Astrocyte of the cerebellum (primary cell): ENCODE measurements at regions not wholly inside any gene's neighbourhood (a gene's known extent, or its start where the extent isn't known, plus 50 kb on each side); places are given as distances from the start of the nearest gene placed in this dataset.

Experiments
- DNase-seq: peaks from one replicate; pipeline ENCODE4 v3.0.0-alpha.2; 2011; ENCODE audit warnings: low read depth
- H3K4me3 ChIP-seq: 2 replicates; pipeline ENCODE4 v1.5.1; 2011; ENCODE audit warnings: mild to moderate bottlenecking, low read depth, low read length, moderate library complexity
- in situ Hi-C: cut with HindIII; loops from 2 replicates; pipeline ENCODE4 v1.10.0; 2017; ENCODE audit warnings: low sequenced_read_pairs
- TF ChIP-seq, protein P1 (sequence below): IDR thresholded peaks from 2 replicates; pipeline ENCODE4 v1.5.1; 2012; ENCODE audit warnings: low read length, low read depth, moderate library complexity, mild to moderate bottlenecking; ENCODE audit errors: missing control alignments

DNA sequence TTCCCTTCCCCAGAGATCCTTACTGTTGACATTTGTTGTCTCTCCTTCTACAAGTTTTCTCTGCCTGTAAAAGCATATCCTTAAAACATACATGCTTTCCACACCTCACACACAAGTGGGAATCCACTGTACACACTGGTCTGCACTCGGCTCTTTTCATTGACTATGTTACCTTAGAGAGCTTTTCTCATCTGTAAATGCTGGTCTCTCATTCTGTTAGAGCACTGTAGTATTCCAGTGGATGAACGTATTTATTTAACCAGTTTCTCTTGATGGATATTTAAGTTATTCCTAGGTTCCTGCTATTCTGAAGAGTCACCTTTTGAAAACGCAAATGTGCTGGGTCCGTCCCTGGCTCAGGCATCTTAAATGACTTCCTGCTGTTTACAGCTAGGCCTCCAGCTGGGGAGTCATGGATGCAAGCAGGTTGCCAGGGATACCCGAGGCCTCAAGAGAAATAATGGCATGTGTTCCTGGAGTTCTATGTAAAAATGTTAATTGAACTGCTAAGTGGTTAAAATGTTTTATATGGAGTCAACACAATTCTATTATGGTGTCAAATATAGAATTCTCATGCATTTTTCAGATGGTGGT, 61.1 kb upstream of the TGM3 start:
- TF ChIP-seq, protein P1, sequence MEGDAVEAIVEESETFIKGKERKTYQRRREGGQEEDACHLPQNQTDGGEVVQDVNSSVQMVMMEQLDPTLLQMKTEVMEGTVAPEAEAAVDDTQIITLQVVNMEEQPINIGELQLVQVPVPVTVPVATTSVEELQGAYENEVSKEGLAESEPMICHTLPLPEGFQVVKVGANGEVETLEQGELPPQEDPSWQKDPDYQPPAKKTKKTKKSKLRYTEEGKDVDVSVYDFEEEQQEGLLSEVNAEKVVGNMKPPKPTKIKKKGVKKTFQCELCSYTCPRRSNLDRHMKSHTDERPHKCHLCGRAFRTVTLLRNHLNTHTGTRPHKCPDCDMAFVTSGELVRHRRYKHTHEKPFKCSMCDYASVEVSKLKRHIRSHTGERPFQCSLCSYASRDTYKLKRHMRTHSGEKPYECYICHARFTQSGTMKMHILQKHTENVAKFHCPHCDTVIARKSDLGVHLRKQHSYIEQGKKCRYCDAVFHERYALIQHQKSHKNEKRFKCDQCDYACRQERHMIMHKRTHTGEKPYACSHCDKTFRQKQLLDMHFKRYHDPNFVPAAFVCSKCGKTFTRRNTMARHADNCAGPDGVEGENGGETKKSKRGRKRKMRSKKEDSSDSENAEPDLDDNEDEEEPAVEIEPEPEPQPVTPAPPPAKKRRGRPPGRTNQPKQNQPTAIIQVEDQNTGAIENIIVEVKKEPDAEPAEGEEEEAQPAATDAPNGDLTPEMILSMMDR, result no peak
- in situ Hi-C loops, result no loop called here
- peak; percentile 6 for DNase-seq
- no peak overlapping the region for H3K4me3 ChIP-seq

DNA sequence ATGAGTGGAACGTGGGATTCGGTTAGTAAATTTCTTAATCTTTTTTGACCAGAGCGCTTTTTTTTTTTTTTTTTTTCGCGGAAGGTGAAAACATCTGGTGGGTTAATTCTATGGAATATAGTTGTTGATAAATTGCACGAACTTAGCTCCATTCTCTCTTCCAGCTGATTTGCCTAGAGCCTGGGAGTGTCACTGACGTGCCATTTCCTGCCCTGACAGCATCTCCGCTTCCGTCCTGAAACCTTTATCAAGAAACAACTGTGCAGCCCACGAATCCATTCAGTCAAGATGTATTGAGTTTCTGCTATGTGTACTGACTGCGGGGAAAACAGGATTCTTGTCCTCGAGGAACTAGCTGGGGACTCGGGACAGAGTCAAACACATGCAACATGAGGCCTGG, 59.5 kb upstream of the TGM3 start:
- TF ChIP-seq, protein P1, result no peak
- no peak for DNase-seq
- in situ Hi-C loops, result no loop called here
- no peak overlapping the region for H3K4me3 ChIP-seq

DNA sequence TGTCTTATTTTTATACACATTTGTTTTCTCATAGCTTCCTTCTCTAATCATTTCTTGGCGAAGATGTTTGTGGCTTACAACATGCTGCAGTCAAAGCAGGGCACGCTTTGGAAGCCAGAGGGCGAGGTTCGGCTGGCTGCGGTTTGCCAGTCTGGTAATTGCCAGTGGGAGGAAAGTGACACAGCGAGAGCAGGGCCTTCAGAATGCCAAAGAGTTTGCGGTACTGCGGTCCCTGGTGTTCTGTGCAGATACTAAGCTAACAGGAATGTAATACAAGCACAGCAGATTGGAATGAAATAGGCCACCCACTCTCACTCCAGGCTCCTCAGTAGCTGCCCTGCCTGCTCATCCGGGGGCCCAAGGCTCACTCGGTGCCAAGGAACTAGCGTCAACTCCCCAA, 58.7 kb upstream of the TGM3 start:
- in situ Hi-C loops, result no loop called here
- TF ChIP-seq, protein P1, result peak; percentile 21
- no peak overlapping the region for H3K4me3 ChIP-seq
- peak; percentile 96 for DNase-seq

DNA sequence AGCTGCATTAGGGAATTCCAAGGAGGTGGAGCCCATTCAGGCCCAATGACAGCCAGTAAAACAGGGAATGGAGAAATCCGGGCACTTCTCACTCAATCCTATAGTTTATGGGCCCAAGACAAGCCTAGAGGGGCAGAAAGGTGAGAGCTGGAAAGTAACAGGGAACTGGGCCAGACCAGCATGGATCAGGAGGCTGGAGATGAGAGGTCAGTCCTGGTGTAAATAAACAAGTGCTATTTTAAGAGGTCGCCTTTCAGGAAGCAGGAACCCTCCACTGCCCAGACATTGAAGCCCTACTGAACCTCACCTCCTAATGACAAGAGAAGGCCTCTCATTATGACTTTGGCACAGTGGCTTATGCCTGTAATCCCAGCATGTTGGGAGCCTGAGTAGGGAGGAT, 57.2 kb upstream of the TGM3 start:
- in situ Hi-C loops, result no loop called here
- TF ChIP-seq, protein P1, result no peak
- no peak for DNase-seq
- H3K4me3 ChIP-seq, result no peak overlapping the region

DNA sequence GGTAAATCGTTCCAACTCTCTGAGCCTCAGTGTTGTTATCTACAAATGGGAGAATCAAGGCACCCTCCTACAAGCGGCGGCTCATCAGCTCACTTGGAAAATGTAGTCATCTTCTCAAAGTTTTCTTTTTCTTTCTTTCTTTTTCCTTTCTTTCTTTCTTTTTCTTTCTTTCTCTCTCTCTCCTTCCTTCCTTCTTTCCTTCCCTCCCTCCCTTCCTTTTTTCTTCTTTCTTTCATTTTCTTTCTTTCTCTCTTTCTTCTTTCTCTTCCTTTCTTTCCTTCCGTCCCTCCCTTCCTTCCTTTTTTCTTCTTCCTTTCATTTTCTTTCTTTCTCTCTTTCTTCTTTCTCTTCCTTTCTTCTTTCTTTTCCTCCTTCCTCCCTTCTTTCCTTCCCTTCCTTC, 55.0 kb upstream of the TGM3 start:
- H3K4me3 ChIP-seq, result no peak overlapping the region
- in situ Hi-C loops, result no loop called here
- no peak for DNase-seq
- TF ChIP-seq, protein P1, result no peak

DNA sequence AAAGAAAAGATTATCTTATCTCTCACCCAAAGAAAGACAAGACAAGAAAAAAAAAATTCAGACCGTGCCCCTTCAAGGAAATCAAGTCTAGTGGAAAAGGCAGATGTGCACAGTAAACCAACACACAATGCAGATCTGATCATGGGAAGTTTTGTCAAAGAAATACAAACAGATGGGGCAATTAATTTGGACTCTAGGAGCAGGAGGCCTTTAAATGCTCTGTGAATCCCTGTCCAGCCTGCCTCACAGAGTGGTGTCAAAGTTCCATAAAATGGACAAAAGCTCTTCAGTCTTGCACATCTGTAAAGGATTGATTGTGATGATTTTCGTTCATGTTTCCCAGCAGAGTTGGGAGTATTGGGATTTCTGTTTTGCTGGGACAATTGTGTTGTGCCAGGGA, 53.1 kb upstream of the TGM3 start:
- no peak for DNase-seq
- TF ChIP-seq, protein P1, result no peak
- in situ Hi-C loops, result no loop called here
- no peak overlapping the region for H3K4me3 ChIP-seq
